ENCODE measurements at regions not wholly inside any gene's neighbourhood (a gene's known extent, or its start where the extent isn't known, plus 50 kb on each side); places are given as distances from the start of the nearest gene placed in this dataset.

GRCh38 chr5:163645421-163646416 lies 140.3 kb downstream of the MAT2B start:
- TF ChIP-seq CTCF (IDR thresholded peaks at IDR 0.05), result no peak
- Mint-ChIP-seq H3K36me3 (ENCODE audit: low read depth) (no peaks in the 10 kb centered on the region), H3K27me3 (ENCODE audit: low read depth) (peaks cover 5% of the 10 kb centered on the region), H3K4me1 (ENCODE audit: low read depth) (no peaks in the 10 kb centered on the region), H3K4me3 (ENCODE audit: unreplicated experiment) (no peak overlapping the region), H3K27ac (ENCODE audit: unreplicated experiment) (no peak overlapping the region), H3K9me3 (ENCODE audit: low read depth) (no peaks in the 10 kb centered on the region)
- DNase-seq (ENCODE audit: low spot score), result no peak

GRCh38 chr5:163649514-163649913 lies 144.1 kb downstream of the MAT2B start:
- no peak for TF ChIP-seq CTCF (IDR thresholded peaks at IDR 0.05)
- DNase-seq (ENCODE audit: low spot score), result no peak
- Mint-ChIP-seq H3K27me3 (ENCODE audit: low read depth) (peaks cover 2% of the 10 kb centered on the region), H3K4me3 (ENCODE audit: unreplicated experiment) (no peak overlapping the region), H3K36me3 (ENCODE audit: low read depth) (no peaks in the 10 kb centered on the region), H3K4me1 (ENCODE audit: low read depth) (no peaks in the 10 kb centered on the region), H3K27ac (ENCODE audit: unreplicated experiment) (no peak overlapping the region), H3K9me3 (ENCODE audit: low read depth) (peaks cover 17% of the 10 kb centered on the region)

- H3K4me3 Mint-ChIP-seq (ENCODE audit: unreplicated experiment), result no peak overlapping the region
- H3K9me3 Mint-ChIP-seq (ENCODE audit: low read depth), result peaks cover 20% of the 10 kb centered on the region
- TF ChIP-seq CTCF (IDR thresholded peaks at IDR 0.05), result no peak
- no peak overlapping the region for H3K27ac Mint-ChIP-seq (ENCODE audit: unreplicated experiment)
- no peaks in the 10 kb centered on the region for H3K27me3 Mint-ChIP-seq (ENCODE audit: low read depth)
- no peak for DNase-seq (ENCODE audit: low spot score)
- no peaks in the 10 kb centered on the region for H3K36me3 Mint-ChIP-seq (ENCODE audit: low read depth)
- no peaks in the 10 kb centered on the region for H3K4me1 Mint-ChIP-seq (ENCODE audit: low read depth)
Measured at GRCh38 chr5:163653526-163653925, 148.1 kb downstream of the MAT2B start.

- no peak overlapping the region for H3K4me3 Mint-ChIP-seq (ENCODE audit: unreplicated experiment)
- H3K36me3 Mint-ChIP-seq (ENCODE audit: low read depth), result no peaks in the 10 kb centered on the region
- no peak for DNase-seq (ENCODE audit: low spot score)
Measured at GRCh38 chr5:163658702-163659567, 153.5 kb downstream of the MAT2B start.

More at GRCh38 chr5:163658702-163659567, 153.5 kb downstream of the MAT2B start:
- H3K27ac Mint-ChIP-seq (ENCODE audit: unreplicated experiment), result no peak overlapping the region
- H3K4me1 Mint-ChIP-seq (ENCODE audit: low read depth), result no peaks in the 10 kb centered on the region
- H3K27me3 Mint-ChIP-seq (ENCODE audit: low read depth), result peaks cover 4% of the 10 kb centered on the region
- H3K9me3 Mint-ChIP-seq (ENCODE audit: low read depth), result peaks cover 7% of the 10 kb centered on the region
- no peak for TF ChIP-seq CTCF (IDR thresholded peaks at IDR 0.05)
